Natural killer cell (primary cell): ENCODE measurements at regions not wholly inside any gene's neighbourhood (a gene's known extent, or its start where the extent isn't known, plus 50 kb on each side); places are given as distances from the start of the nearest gene placed in this dataset.

ENCODE experiments used
- ATAC-seq, 3 donors: fragments of 150-1000 bp in 2 of 3; fragments of 200-7000 bp in 1 of 3; cut with Tn5 transposase; 1 replicate in 1 of 3; 2 replicates in 2 of 3; pipeline ENCODE4 v1.10.0; 2021; ENCODE audit warnings: mild to moderate bottlenecking in 2 of 3, moderate library complexity in 2 of 3
- DNase-seq, 2 donors: peaks; one replicate each; pipeline versions ENCODE4 v3.0.0 to v3.0.0-alpha.2; 2013 to 2021; ENCODE audit warnings: mixed read lengths in 1 of 2
- H3K27ac ChIP-seq: one replicate; pipeline ENCODE4 v1.5.1; 2013; ENCODE audit warnings: mild to moderate bottlenecking, low read length
- H3K27me3 ChIP-seq: one replicate; pipeline ENCODE4 v1.6.1; 2013; ENCODE audit warnings: low read length; ENCODE audit not compliant: control insufficient read depth, insufficient read depth
- H3K36me3 ChIP-seq: one replicate; pipeline ENCODE4 v1.6.1; 2013; ENCODE audit warnings: low read length; ENCODE audit not compliant: control insufficient read depth, insufficient read depth
- H3K4me1 ChIP-seq: one replicate; pipeline ENCODE4 v1.6.1; 2013; ENCODE audit warnings: low read length; ENCODE audit not compliant: control insufficient read depth, insufficient read depth
- H3K4me3 ChIP-seq: one replicate; pipeline ENCODE4 v1.5.1; 2013; ENCODE audit warnings: low read length
- H3K9me3 ChIP-seq: one replicate; pipeline ENCODE4 v1.6.1; 2013; ENCODE audit warnings: low read length; ENCODE audit not compliant: control insufficient read depth, insufficient read depth
- H3K27ac Mint-ChIP-seq, 2 donors: one replicate each; pipeline ENCODE4 v1.8.0; 2022; ENCODE audit warnings: mild to moderate bottlenecking in 2 of 2, mixed read lengths in 2 of 2, moderate library complexity in 1 of 2
- H3K27me3 Mint-ChIP-seq, 2 donors: one replicate each; pipeline ENCODE4 v1.8.0; 2022; ENCODE audit warnings: low read depth in 2 of 2, mixed read lengths in 2 of 2
- H3K36me3 Mint-ChIP-seq: one replicate; pipeline ENCODE4 v1.8.0; 2022; ENCODE audit warnings: mixed read lengths
- H3K4me1 Mint-ChIP-seq, 2 donors: one replicate each; pipeline ENCODE4 v1.8.0; 2022; ENCODE audit warnings: mixed read lengths in 2 of 2
- H3K4me3 Mint-ChIP-seq: one replicate; pipeline ENCODE4 v1.8.0; 2022; ENCODE audit warnings: mild to moderate bottlenecking, moderate library complexity, mixed read lengths
- H3K9me3 Mint-ChIP-seq, 2 donors: one replicate each; pipeline ENCODE4 v1.8.0; 2022; ENCODE audit warnings: mixed read lengths in 2 of 2
- WGBS: methylation state at CpG from one replicate; pipeline ENCODE4 v1.1.7; 2013; ENCODE audit warnings: missing lambda C conversion rate; ENCODE audit not compliant: insufficient coverage; 5-methylcytosine and 5-hydroxymethylcytosine counted together
- intact Hi-C: fragments of 100-400 bp; cut with micrococcal nuclease; formaldehyde crosslinking; loops from one replicate; pipeline ENCODE4 v1.14.2; 2022
- TF ChIP-seq, protein P1 (sequence below): fragments of 200-600 bp; IDR thresholded peaks from one replicate; pipeline ENCODE4 v1.8.0; 2022; ENCODE audit warnings: antibody characterized with exemption

- H3K9me3 ChIP-seq, result no peaks in the 10 kb centered on the region
- WGBS, result 80% methylated on average over 11 of the region's 11 CpGs
- no peaks in the 10 kb centered on the region for H3K4me1 Mint-ChIP-seq
- H3K4me3 ChIP-seq, result no peak overlapping the region
- H3K4me3 Mint-ChIP-seq, result no peak overlapping the region
- no peaks in the 10 kb centered on the region for H3K36me3 Mint-ChIP-seq
- H3K4me1 ChIP-seq, result no peaks in the 10 kb centered on the region
- no peak overlapping the region for H3K27ac Mint-ChIP-seq
- DNase-seq (no peak), ATAC-seq (no peak)
- no peaks in the 10 kb centered on the region for H3K27me3 Mint-ChIP-seq
- intact Hi-C loops, result no loop called here
- no peaks in the 10 kb centered on the region for H3K9me3 Mint-ChIP-seq
- TF ChIP-seq, protein P1, sequence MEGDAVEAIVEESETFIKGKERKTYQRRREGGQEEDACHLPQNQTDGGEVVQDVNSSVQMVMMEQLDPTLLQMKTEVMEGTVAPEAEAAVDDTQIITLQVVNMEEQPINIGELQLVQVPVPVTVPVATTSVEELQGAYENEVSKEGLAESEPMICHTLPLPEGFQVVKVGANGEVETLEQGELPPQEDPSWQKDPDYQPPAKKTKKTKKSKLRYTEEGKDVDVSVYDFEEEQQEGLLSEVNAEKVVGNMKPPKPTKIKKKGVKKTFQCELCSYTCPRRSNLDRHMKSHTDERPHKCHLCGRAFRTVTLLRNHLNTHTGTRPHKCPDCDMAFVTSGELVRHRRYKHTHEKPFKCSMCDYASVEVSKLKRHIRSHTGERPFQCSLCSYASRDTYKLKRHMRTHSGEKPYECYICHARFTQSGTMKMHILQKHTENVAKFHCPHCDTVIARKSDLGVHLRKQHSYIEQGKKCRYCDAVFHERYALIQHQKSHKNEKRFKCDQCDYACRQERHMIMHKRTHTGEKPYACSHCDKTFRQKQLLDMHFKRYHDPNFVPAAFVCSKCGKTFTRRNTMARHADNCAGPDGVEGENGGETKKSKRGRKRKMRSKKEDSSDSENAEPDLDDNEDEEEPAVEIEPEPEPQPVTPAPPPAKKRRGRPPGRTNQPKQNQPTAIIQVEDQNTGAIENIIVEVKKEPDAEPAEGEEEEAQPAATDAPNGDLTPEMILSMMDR, result no peak
- no peaks in the 10 kb centered on the region for H3K27me3 ChIP-seq
- no peak overlapping the region for H3K27ac ChIP-seq
- H3K36me3 ChIP-seq, result no peaks in the 10 kb centered on the region
Observed at GRCh38 chr13:40344270-40345148, 321.9 kb downstream of the FOXO1 start.

GRCh38 chr13:40345149-40345514 lies 321.3 kb downstream of the FOXO1 start:
- Histone ChIP-seq H3K4me1 (no peaks in the 10 kb centered on the region), H3K9me3 (no peaks in the 10 kb centered on the region), H3K27me3 (no peaks in the 10 kb centered on the region), H3K4me3 (no peak overlapping the region), H3K36me3 (no peaks in the 10 kb centered on the region), H3K27ac (no peak overlapping the region)
- ATAC-seq (no peak), DNase-seq (no peak)
- intact Hi-C loops, result no loop called here
- Mint-ChIP-seq H3K27me3 (no peaks in the 10 kb centered on the region), H3K27ac (no peak overlapping the region), H3K4me3 (no peak overlapping the region), H3K9me3 (no peaks in the 10 kb centered on the region), H3K4me1 (no peaks in the 10 kb centered on the region), H3K36me3 (no peaks in the 10 kb centered on the region)
- whole genome bisulfite sequencing, result 93% methylated on average over 2 of the region's 2 CpGs
- TF ChIP-seq, protein P1, result no peak

- intact Hi-C loops, result no loop called here
- Mint-ChIP-seq H3K4me1 (no peaks in the 10 kb centered on the region), H3K27ac (no peak overlapping the region), H3K4me3 (no peak overlapping the region), H3K27me3 (no peaks in the 10 kb centered on the region), H3K9me3 (no peaks in the 10 kb centered on the region), H3K36me3 (no peaks in the 10 kb centered on the region)
- no peaks in the 10 kb centered on the region for H3K4me1 ChIP-seq
- no peak overlapping the region for H3K27ac ChIP-seq
- WGBS, result 92% methylated on average over 12 of the region's 12 CpGs
- no peaks in the 10 kb centered on the region for H3K27me3 ChIP-seq
- H3K9me3 ChIP-seq, result no peaks in the 10 kb centered on the region
- TF ChIP-seq, protein P1, result no peak
- ATAC-seq (no peak), DNase-seq (no peak)
- H3K36me3 ChIP-seq, result no peaks in the 10 kb centered on the region
- no peak overlapping the region for H3K4me3 ChIP-seq
Observed at GRCh38 chr13:40345654-40346372, 320.6 kb downstream of the FOXO1 start.
